Right renal cortex interstitium (tissue), 3 donors: ENCODE measurements at regions not wholly inside any gene's neighbourhood (a gene's known extent, or its start where the extent isn't known, plus 50 kb on each side); places are given as distances from the start of the nearest gene placed in this dataset.
"Not testable (repeated sequence)": the region's sequence is repeated elsewhere in the genome, so short reads cannot be mapped to it uniquely, and the experiment has no call there.

Experiments used
- DNase-seq, 3 donors: peaks; one replicate each; pipeline ENCODE4 v3.0.0-alpha.2; 2013; ENCODE audit warnings: low read depth in 3 of 3, low spot score in 2 of 3

- DNase-seq = no peak
Measured at GRCh38 chr5:135185481-135186065, 151.5 kb upstream of the PITX1 start.

GRCh38 chr5:135184646-135185045 lies 150.6 kb upstream of the PITX1 start:
- no peak for DNase-seq

- no peak for DNase-seq
Measured at GRCh38 chr5:135183464-135183863, 149.4 kb upstream of the PITX1 start.

GRCh38 chr5:135182675-135183074 lies 148.6 kb upstream of the PITX1 start:
- no peak for DNase-seq

- no peak for DNase-seq
Measured at GRCh38 chr5:135181653-135182052, 147.6 kb upstream of the PITX1 start.

- DNase-seq = no peak
Measured at GRCh38 chr5:135179308-135179980, 145.4 kb upstream of the PITX1 start.

GRCh38 chr5:135178476-135179155 lies 144.6 kb upstream of the PITX1 start:
- no peak for DNase-seq

- no peak for DNase-seq
Measured at GRCh38 chr5:135177591-135177990, 143.6 kb upstream of the PITX1 start.

- DNase-seq = no peak
Measured at GRCh38 chr5:135176991-135177390, 143.0 kb upstream of the PITX1 start.

- no peak for DNase-seq
Measured at GRCh38 chr5:135174315-135175096, 140.5 kb upstream of the PITX1 start.

GRCh38 chr5:135173662-135174290 lies 139.7 kb upstream of the PITX1 start:
- DNase-seq = no peak

GRCh38 chr5:135172718-135173117 lies 138.7 kb upstream of the PITX1 start:
- no peak for DNase-seq

GRCh38 chr5:135171336-135171735 lies 137.3 kb upstream of the PITX1 start:
- no peak for DNase-seq

GRCh38 chr5:135170500-135170899 lies 136.5 kb upstream of the PITX1 start:
- no peak for DNase-seq

- DNase-seq = no peak
Measured at GRCh38 chr5:135169753-135170152, 135.7 kb upstream of the PITX1 start.

GRCh38 chr5:135167634-135168033 lies 133.6 kb upstream of the PITX1 start:
- no peak for DNase-seq

GRCh38 chr5:135164873-135165614 lies 131.0 kb upstream of the PITX1 start:
- not testable (repeated sequence) for DNase-seq

GRCh38 chr5:135163964-135164363 lies 129.9 kb upstream of the PITX1 start:
- DNase-seq = no peak

GRCh38 chr5:135163391-135163790 lies 129.4 kb upstream of the PITX1 start:
- DNase-seq = no peak

- no peak for DNase-seq
Measured at GRCh38 chr5:135162661-135163265, 128.7 kb upstream of the PITX1 start.
